B cell (primary cell): ENCODE measurements at regions not wholly inside any gene's neighbourhood (a gene's known extent, or its start where the extent isn't known, plus 50 kb on each side); places are given as distances from the start of the nearest gene placed in this dataset.

Experiments
- ATAC-seq: fragments of 200-7000 bp; cut with Tn5 transposase; one replicate; pipeline ENCODE4 v1.10.0; 2021; ENCODE audit warnings: low read depth, mild to moderate bottlenecking, moderate number of reproducible peaks, moderate library complexity
- CTCF ChIA-PET: fragments of 350-600 bp; sonication (Branson Sonifier 250); formaldehyde crosslinking; loops from one replicate; lab custom pipeline; 2021; ENCODE audit warnings: antibody characterized with exemption, inconsistent platforms; lab: Charles Lee
- POLR2A ChIA-PET: fragments of 350-600 bp; sonication (Branson Sonifier 250); formaldehyde crosslinking; loops from one replicate; lab custom pipeline; 2021; ENCODE audit warnings: antibody characterized with exemption; lab: Charles Lee
- DNase-seq: peaks from one replicate; pipeline ENCODE4 v3.0.0; 2013
- H2AFZ ChIP-seq: 2 replicates; pipeline ENCODE4 v1.6.1; 2012; ENCODE audit warnings: mild to moderate bottlenecking, low read depth, low read length; ENCODE audit not compliant: insufficient read depth, poor library complexity, severe bottlenecking
- H3K27ac ChIP-seq, 2 donors: 1 replicate in 1 of 2; 2 replicates in 1 of 2; pipeline ENCODE4 v1.5.1; 2012 to 2013; ENCODE audit warnings: low read length in 2 of 2, mild to moderate bottlenecking in 2 of 2, moderate library complexity in 1 of 2
- H3K27me3 ChIP-seq, 4 experiments: fragments of 200-600 bp in 1 of 4; sonication (generic) in 1 of 4; replicated peaks in 1 of 4; 1 replicate in 2 of 4; 2 replicates in 2 of 4; pipeline versions ENCODE4 v1.6.1 to v1.7.0; 2013 to 2016; ENCODE audit warnings: low read length in 3 of 4, mild to moderate bottlenecking in 2 of 4, mixed read lengths in 1 of 4, moderate library complexity in 1 of 4; ENCODE audit not compliant: insufficient read depth in 4 of 4, control insufficient read depth in 3 of 4; ENCODE audit errors: control extremely low read depth in 1 of 4
- H3K36me3 ChIP-seq, 2 experiments: replicated peaks in 1 of 2; 1 replicate in 1 of 2; 2 replicates in 1 of 2; pipeline versions ENCODE4 v1.6.1 to v1.7.1; 2013; ENCODE audit warnings: low read length in 1 of 2; ENCODE audit not compliant: insufficient read depth in 2 of 2, control insufficient read depth in 1 of 2; ENCODE audit errors: control extremely low read depth in 1 of 2, extremely low read depth in 1 of 2
- H3K4me1 ChIP-seq, 2 donors: fragments of 200-600 bp in 1 of 2; sonication (generic) in 1 of 2; 1 replicate in 1 of 2; 2 replicates in 1 of 2; pipeline versions ENCODE4 v1.5.1 to v1.6.1; 2013 to 2017; ENCODE audit warnings: low read length in 2 of 2; ENCODE audit not compliant: control insufficient read depth in 2 of 2, insufficient read depth in 2 of 2
- H3K4me2 ChIP-seq: replicated peaks from 2 replicates; pipeline ENCODE3; 2012; ENCODE audit warnings: mild to moderate bottlenecking, low read depth, low read length; ENCODE audit not compliant: poor library complexity, severe bottlenecking
- H3K4me3 ChIP-seq, 5 experiments: fragments of 200-600 bp in 1 of 5; sonication (generic) in 1 of 5; 1 replicate in 3 of 5; 2 replicates in 2 of 5; pipeline versions ENCODE4 v1.5.1 to v1.7.0; 2011 to 2016; ENCODE audit warnings: low read length in 4 of 5, mild to moderate bottlenecking in 4 of 5, low read depth in 2 of 5, control low read depth in 1 of 5, moderate library complexity in 1 of 5; ENCODE audit not compliant: insufficient read depth in 1 of 5; ENCODE audit errors: control extremely low read depth in 1 of 5, extremely low read depth in 1 of 5
- H3K79me2 ChIP-seq: fragments of 200-600 bp; sonication (generic); one replicate; pipeline ENCODE4 v1.6.0; 2016; ENCODE audit warnings: low read length; ENCODE audit not compliant: control insufficient read depth, insufficient read depth
- H3K9ac ChIP-seq: fragments of 200-600 bp; sonication (generic); 2 replicates; pipeline ENCODE4 v1.6.1; 2017; ENCODE audit warnings: mild to moderate bottlenecking, low read length, moderate library complexity
- H3K9me3 ChIP-seq, 3 donors: one replicate each; pipeline versions ENCODE4 v1.6.1 to v1.7.1; 2013; ENCODE audit warnings: low read length in 2 of 3; ENCODE audit not compliant: control insufficient read depth in 2 of 3, insufficient read depth in 1 of 3; ENCODE audit errors: control extremely low read depth in 1 of 3
- H4K20me1 ChIP-seq: 2 replicates; pipeline ENCODE4 v1.6.0; 2012; ENCODE audit warnings: mild to moderate bottlenecking, low read length; ENCODE audit not compliant: insufficient read depth, control insufficient read depth, poor library complexity, severe bottlenecking
- H3K27ac Mint-ChIP-seq: one replicate; pipeline ENCODE4 v1.8.0; 2021; ENCODE audit warnings: mixed read lengths
- H3K27me3 Mint-ChIP-seq: one replicate; pipeline ENCODE4 v1.8.0; 2021; ENCODE audit warnings: mixed read lengths
- H3K4me1 Mint-ChIP-seq: one replicate; pipeline ENCODE4 v1.8.0; 2021; ENCODE audit warnings: mixed read lengths
- H3K4me3 Mint-ChIP-seq: one replicate; pipeline ENCODE4 v1.8.0; 2021; ENCODE audit warnings: mixed read lengths
- H3K9me3 Mint-ChIP-seq: one replicate; pipeline ENCODE4 v1.8.0; 2022; ENCODE audit warnings: mixed read lengths; ENCODE audit not compliant: insufficient read depth
- CTCF ChIP-seq: fragments of 200-600 bp; IDR thresholded peaks from one replicate; pipeline ENCODE4 v1.8.0; 2022; ENCODE audit warnings: antibody characterized with exemption, mild to moderate bottlenecking
- EZH2 ChIP-seq: IDR thresholded peaks from 2 replicates; pipeline ENCODE4 v1.6.1; 2012; ENCODE audit warnings: borderline replicate concordance, low read depth, mild to moderate bottlenecking, moderate library complexity, low read length; ENCODE audit not compliant: insufficient read depth, poor library complexity, severe bottlenecking
- WGBS: methylation state at CpG from one replicate; pipeline ENCODE4 v1.1.5; 2013; ENCODE audit warnings: missing lambda C conversion rate; ENCODE audit not compliant: insufficient coverage; 5-methylcytosine and 5-hydroxymethylcytosine counted together
- intact Hi-C: fragments of 100-400 bp; cut with micrococcal nuclease; formaldehyde crosslinking; loops from one replicate; pipeline ENCODE4 v1.10.0; 2022

- H3K27me3 ChIP-seq, result peaks cover 0 to 2% (median 0%) of the 10 kb centered on the region in 4 experiments
- H3K9me3 Mint-ChIP-seq, result peaks cover 2% of the 10 kb centered on the region
- no peak for ATAC-seq
- no peaks in the 10 kb centered on the region for H4K20me1 ChIP-seq
- no peak for DNase-seq
- H3K4me3 Mint-ChIP-seq, result no peak overlapping the region
- intact Hi-C loops, result loop anchor here (5.0 kb wide), 1 partner anchor 455 kb away; no protein-coding TSS in a partner anchor
- H3K36me3 ChIP-seq, result no peaks in the 10 kb centered on the region
- H3K9me3 ChIP-seq, result peaks cover 0 to 6% (median 2%) of the 10 kb centered on the region in 3 donors
- no CpG with 5 or more reads among the region's 4 CpGs for WGBS
- ChIA-PET POLR2A (no interaction called here), CTCF (interaction anchor here (0.8 kb wide), 1 partner anchor 13 kb away, joined by 3 read pairs; no protein-coding TSS in a partner anchor)
- no peak overlapping the region for H3K27ac Mint-ChIP-seq
- no peak overlapping the region for H2AFZ ChIP-seq
- no peak overlapping the region for H3K4me3 ChIP-seq
- no peak overlapping the region for H3K27ac ChIP-seq
- H3K79me2 ChIP-seq, result no peaks in the 10 kb centered on the region
- TF ChIP-seq EZH2 (no peak), CTCF (no peak)
- H3K27me3 Mint-ChIP-seq, result peaks cover 18% of the 10 kb centered on the region
- H3K4me1 ChIP-seq, result no peaks in the 10 kb centered on the region
- H3K4me1 Mint-ChIP-seq, result no peaks in the 10 kb centered on the region
- no peak overlapping the region for H3K4me2 ChIP-seq
- no peak overlapping the region for H3K9ac ChIP-seq
Observed at GRCh38 chr15:81937189-81937588, 108.6 kb downstream of the MEX3B start.

- Histone ChIP-seq H3K4me3 (no peak overlapping the region), H2AFZ (no peak overlapping the region), H4K20me1 (no peaks in the 10 kb centered on the region), H3K4me2 (no peak overlapping the region), H3K9me3 (no peaks in the 10 kb centered on the region), H3K4me1 (no peaks in the 10 kb centered on the region), H3K9ac (no peak overlapping the region), H3K27me3 (no peaks in the 10 kb centered on the region), H3K79me2 (no peaks in the 10 kb centered on the region), H3K27ac (no peak overlapping the region), H3K36me3 (no peaks in the 10 kb centered on the region)
- ChIA-PET POLR2A (no interaction called here), CTCF (no interaction called here)
- Mint-ChIP-seq H3K9me3 (no peaks in the 10 kb centered on the region), H3K4me1 (no peaks in the 10 kb centered on the region), H3K27ac (no peak overlapping the region), H3K27me3 (peaks cover 6% of the 10 kb centered on the region), H3K4me3 (no peak overlapping the region)
- ATAC-seq (no peak), DNase-seq (no peak)
- 92% methylated on average over 10 of the region's 11 CpGs for WGBS
- no peak for TF ChIP-seq EZH2
- no peak for TF ChIP-seq CTCF
- intact Hi-C loops, result no loop called here
Observed at GRCh38 chr15:81930582-81931369, 115.0 kb downstream of the MEX3B start.
